ENCODE measurements at regions not wholly inside any gene's neighbourhood (a gene's known extent, or its start where the extent isn't known, plus 50 kb on each side); places are given as distances from the start of the nearest gene placed in this dataset.

- no peak for DNase-seq
Observed at GRCh38 chr14:29310210-29310609, 543.6 kb downstream of the FOXG1 start.

GRCh38 chr14:29310757-29311156 lies 544.2 kb downstream of the FOXG1 start:
- DNase-seq, result peak; percentile 56

GRCh38 chr14:29311983-29312382 lies 545.4 kb downstream of the FOXG1 start:
- no peak for DNase-seq

GRCh38 chr14:29316936-29317335 lies 550.3 kb downstream of the FOXG1 start:
- no peak for DNase-seq

- no peak for DNase-seq
Observed at GRCh38 chr14:29317423-29317822, 550.8 kb downstream of the FOXG1 start.

GRCh38 chr14:29320286-29320685 lies 553.7 kb downstream of the FOXG1 start:
- DNase-seq, result peak; percentile 26

- DNase-seq, result peak; percentile 10
Observed at GRCh38 chr14:29321646-29322045, 555.1 kb downstream of the FOXG1 start.

- DNase-seq, result peak; percentile 93
Observed at GRCh38 chr14:29339494-29340172, 573.0 kb downstream of the FOXG1 start.

GRCh38 chr14:29348504-29348903 lies 579.1 kb downstream of the PRKD1 start:
- DNase-seq, result no peak

GRCh38 chr14:29350496-29350895 lies 577.2 kb downstream of the PRKD1 start:
- no peak for DNase-seq

- no peak for DNase-seq
Observed at GRCh38 chr14:29351996-29352705, 575.5 kb downstream of the PRKD1 start.

GRCh38 chr14:29352706-29353080 lies 575.0 kb downstream of the PRKD1 start:
- DNase-seq, result no peak

- DNase-seq, result no peak
Observed at GRCh38 chr14:29353513-29353912, 574.1 kb downstream of the PRKD1 start.

- DNase-seq, result peak; percentile 41
Observed at GRCh38 chr14:29354486-29354885, 573.2 kb downstream of the PRKD1 start.

GRCh38 chr14:29355331-29355730 lies 572.3 kb downstream of the PRKD1 start:
- no peak for DNase-seq

GRCh38 chr14:29355846-29356245 lies 571.8 kb downstream of the PRKD1 start:
- no peak for DNase-seq

- no peak for DNase-seq
Observed at GRCh38 chr14:29360656-29361055, 567.0 kb downstream of the PRKD1 start.

- DNase-seq, result no peak
Observed at GRCh38 chr14:29370024-29370423, 557.6 kb downstream of the PRKD1 start.

- no peak for DNase-seq
Observed at GRCh38 chr14:29376237-29376636, 551.4 kb downstream of the PRKD1 start.

- DNase-seq, result no peak
Observed at GRCh38 chr14:29380826-29381225, 546.8 kb downstream of the PRKD1 start.

- DNase-seq, result no peak
Observed at GRCh38 chr14:29388571-29388970, 539.1 kb downstream of the PRKD1 start.

GRCh38 chr14:29390081-29390832 lies 537.4 kb downstream of the PRKD1 start:
- DNase-seq, result no peak

- no peak for DNase-seq
Observed at GRCh38 chr14:29391231-29391630, 536.4 kb downstream of the PRKD1 start.

GRCh38 chr14:29391801-29392200 lies 535.8 kb downstream of the PRKD1 start:
- DNase-seq, result no peak

All from kidney glomerular epithelial cell (primary cell).